ENCODE measurements at regions not wholly inside any gene's neighbourhood (a gene's known extent, or its start where the extent isn't known, plus 50 kb on each side); places are given as distances from the start of the nearest gene placed in this dataset.

GRCh38 chr3:124084022-124084881 lies 92.3 kb upstream of the ROPN1 start:
- intact Hi-C loops (cut with DNase I; ENCODE audit: low total_unique reads): no loop called here
- H3K4me3 ChIP-seq: no peak overlapping the region
- H3K27ac ChIP-seq: peak overlapping the region; percentile 46 to 66
- no peaks in the 10 kb centered on the region for H3K27me3 ChIP-seq
- DNase-seq (ENCODE audit: low spot score in 2 of 2): no peak
- TF ChIP-seq, protein P1, sequence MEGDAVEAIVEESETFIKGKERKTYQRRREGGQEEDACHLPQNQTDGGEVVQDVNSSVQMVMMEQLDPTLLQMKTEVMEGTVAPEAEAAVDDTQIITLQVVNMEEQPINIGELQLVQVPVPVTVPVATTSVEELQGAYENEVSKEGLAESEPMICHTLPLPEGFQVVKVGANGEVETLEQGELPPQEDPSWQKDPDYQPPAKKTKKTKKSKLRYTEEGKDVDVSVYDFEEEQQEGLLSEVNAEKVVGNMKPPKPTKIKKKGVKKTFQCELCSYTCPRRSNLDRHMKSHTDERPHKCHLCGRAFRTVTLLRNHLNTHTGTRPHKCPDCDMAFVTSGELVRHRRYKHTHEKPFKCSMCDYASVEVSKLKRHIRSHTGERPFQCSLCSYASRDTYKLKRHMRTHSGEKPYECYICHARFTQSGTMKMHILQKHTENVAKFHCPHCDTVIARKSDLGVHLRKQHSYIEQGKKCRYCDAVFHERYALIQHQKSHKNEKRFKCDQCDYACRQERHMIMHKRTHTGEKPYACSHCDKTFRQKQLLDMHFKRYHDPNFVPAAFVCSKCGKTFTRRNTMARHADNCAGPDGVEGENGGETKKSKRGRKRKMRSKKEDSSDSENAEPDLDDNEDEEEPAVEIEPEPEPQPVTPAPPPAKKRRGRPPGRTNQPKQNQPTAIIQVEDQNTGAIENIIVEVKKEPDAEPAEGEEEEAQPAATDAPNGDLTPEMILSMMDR (IDR thresholded peaks at IDR 0.05): no peak
- TF ChIP-seq POLR2A (IDR thresholded peaks at IDR 0.05) (no peak), POLR2AphosphoS5 (IDR thresholded peaks at IDR 0.05) (no peak)
- H3K36me3 ChIP-seq: no peaks in the 10 kb centered on the region
- no peaks in the 10 kb centered on the region for H3K4me1 ChIP-seq
- no peaks in the 10 kb centered on the region for H3K9me3 ChIP-seq

DNA sequence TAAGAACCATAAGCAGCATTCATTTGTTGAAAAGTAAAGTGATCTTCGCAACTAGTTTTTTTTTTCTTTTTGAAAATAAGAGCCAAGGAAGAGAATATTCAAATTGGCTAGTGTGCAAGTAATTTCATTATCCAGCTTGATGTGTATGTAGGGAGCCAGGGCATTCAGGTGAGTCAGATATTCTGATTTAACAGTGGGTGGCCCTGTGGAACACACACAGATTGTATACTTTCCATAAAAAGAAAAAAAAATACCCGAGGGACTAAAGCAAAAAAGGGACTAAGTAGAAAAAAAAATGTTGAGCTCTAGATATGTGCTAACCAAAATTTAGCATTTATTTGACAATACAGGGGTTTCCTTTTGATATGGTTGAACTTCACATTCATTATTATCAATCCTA lies 96.9 kb upstream of the ROPN1 start:
- no peaks in the 10 kb centered on the region for H3K4me1 ChIP-seq
- no peak overlapping the region for H3K4me3 ChIP-seq
- DNase-seq (ENCODE audit: low spot score in 2 of 2): no peak
- no peaks in the 10 kb centered on the region for H3K36me3 ChIP-seq
- H3K27ac ChIP-seq: no peak overlapping the region
- intact Hi-C loops (cut with DNase I; ENCODE audit: low total_unique reads): no loop called here
- TF ChIP-seq, protein P1 (IDR thresholded peaks at IDR 0.05): no peak
- no peak for TF ChIP-seq POLR2A (IDR thresholded peaks at IDR 0.05)
- no peak for TF ChIP-seq POLR2AphosphoS5 (IDR thresholded peaks at IDR 0.05)
- H3K9me3 ChIP-seq: no peaks in the 10 kb centered on the region
- no peaks in the 10 kb centered on the region for H3K27me3 ChIP-seq

DNA sequence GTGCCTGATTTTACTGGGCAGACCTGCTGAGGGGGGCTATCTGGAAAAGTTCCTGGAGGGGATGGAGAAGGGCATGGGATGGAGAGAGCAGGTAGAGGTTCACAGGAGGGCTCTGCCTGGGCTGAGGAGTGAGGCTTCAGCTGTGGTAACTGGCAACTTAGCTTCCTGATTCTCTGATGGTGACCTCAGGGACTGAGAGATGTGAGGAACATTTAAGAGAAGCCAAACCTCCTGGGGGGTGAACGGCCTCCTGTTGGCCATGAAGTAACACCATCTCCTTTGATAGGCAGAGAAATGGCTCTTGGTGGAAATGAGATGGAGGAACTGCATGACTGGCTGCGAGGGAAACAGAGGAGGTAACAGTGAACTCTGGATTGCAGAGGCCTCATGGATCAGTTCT lies 97.3 kb upstream of the ROPN1 start:
- H3K4me1 ChIP-seq: no peaks in the 10 kb centered on the region
- intact Hi-C loops (cut with DNase I; ENCODE audit: low total_unique reads): no loop called here
- no peaks in the 10 kb centered on the region for H3K36me3 ChIP-seq
- no peaks in the 10 kb centered on the region for H3K9me3 ChIP-seq
- H3K4me3 ChIP-seq: no peak overlapping the region
- no peak overlapping the region for H3K27ac ChIP-seq
- H3K27me3 ChIP-seq: no peaks in the 10 kb centered on the region
- no peak for DNase-seq (ENCODE audit: low spot score in 2 of 2)
- TF ChIP-seq, protein P1 (IDR thresholded peaks at IDR 0.05): no peak
- TF ChIP-seq POLR2AphosphoS5 (IDR thresholded peaks at IDR 0.05): no peak
- no peak for TF ChIP-seq POLR2A (IDR thresholded peaks at IDR 0.05)

GRCh38 chr3:124091716-124092115 lies 99.8 kb upstream of the ROPN1 start:
- DNase-seq (ENCODE audit: low spot score in 2 of 2): no peak
- intact Hi-C loops (cut with DNase I; ENCODE audit: low total_unique reads): no loop called here
- Histone ChIP-seq H3K36me3 (no peaks in the 10 kb centered on the region), H3K9me3 (no peaks in the 10 kb centered on the region), H3K27me3 (no peaks in the 10 kb centered on the region), H3K4me3 (no peak overlapping the region), H3K4me1 (no peaks in the 10 kb centered on the region), H3K27ac (no peak overlapping the region)
- no peak for TF ChIP-seq POLR2A (IDR thresholded peaks at IDR 0.05)
- TF ChIP-seq POLR2AphosphoS5 (IDR thresholded peaks at IDR 0.05): no peak
- TF ChIP-seq, protein P1 (IDR thresholded peaks at IDR 0.05): no peak

DNA sequence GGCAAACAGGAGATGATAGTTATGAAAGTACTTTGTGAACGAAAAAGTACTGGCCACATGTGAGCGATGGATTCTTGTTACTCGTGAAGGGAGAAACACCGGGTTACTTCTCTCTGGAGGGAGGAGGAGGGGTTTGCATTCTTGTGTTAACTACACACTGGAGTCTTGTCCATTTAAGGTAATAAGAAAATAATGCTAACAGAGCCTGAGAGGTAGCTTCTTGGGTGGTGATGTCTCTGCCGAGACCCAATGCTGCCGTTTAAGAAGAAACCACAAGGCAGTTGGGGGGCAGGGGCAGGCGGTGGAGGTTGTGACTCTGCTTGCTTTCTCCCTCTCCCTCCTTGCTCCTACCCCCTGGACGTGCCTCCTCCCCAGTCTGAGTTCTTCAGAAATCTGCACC lies 100.9 kb upstream of the ROPN1 start:
- H3K36me3 ChIP-seq: no peaks in the 10 kb centered on the region
- no peak overlapping the region for H3K27ac ChIP-seq
- intact Hi-C loops (cut with DNase I; ENCODE audit: low total_unique reads): no loop called here
- H3K27me3 ChIP-seq: no peaks in the 10 kb centered on the region
- no peak overlapping the region for H3K4me3 ChIP-seq
- no peak for DNase-seq (ENCODE audit: low spot score in 2 of 2)
- no peaks in the 10 kb centered on the region for H3K9me3 ChIP-seq
- TF ChIP-seq POLR2AphosphoS5 (IDR thresholded peaks at IDR 0.05) (no peak), POLR2A (IDR thresholded peaks at IDR 0.05) (no peak)
- TF ChIP-seq, protein P1 (IDR thresholded peaks at IDR 0.05): no peak
- no peaks in the 10 kb centered on the region for H3K4me1 ChIP-seq
